Mesenchymal stem cell (in vitro differentiated cells and primary cell): ENCODE measurements at regions not wholly inside any gene's neighbourhood (a gene's known extent, or its start where the extent isn't known, plus 50 kb on each side); places are given as distances from the start of the nearest gene placed in this dataset.

Experiments
- DNase-seq: peaks from one replicate; pipeline ENCODE4 v3.0.0-alpha.2; 2013
- H2AFZ ChIP-seq: one replicate; pipeline ENCODE4 v1.6.1; 2013; ENCODE audit warnings: low read depth, mild to moderate bottlenecking, control low read depth, inconsistent platforms, low read length, moderate library complexity
- H2AK5ac ChIP-seq: 2 replicates; pipeline ENCODE4 v1.6.1; 2013; ENCODE audit warnings: low read length, moderate library complexity, mild to moderate bottlenecking, inconsistent platforms; ENCODE audit not compliant: severe bottlenecking
- H2BK120ac ChIP-seq: one replicate; pipeline ENCODE4 v1.6.1; 2013; ENCODE audit warnings: low read depth, mild to moderate bottlenecking, inconsistent platforms, low read length, moderate library complexity
- H2BK12ac ChIP-seq, 2 experiments: one replicate each; pipeline ENCODE4 v1.6.1; 2013; ENCODE audit warnings: inconsistent platforms in 2 of 2, low read length in 2 of 2, mild to moderate bottlenecking in 2 of 2, moderate library complexity in 2 of 2, control low read depth in 1 of 2
- H2BK15ac ChIP-seq: one replicate; pipeline ENCODE4 v1.6.1; 2013; ENCODE audit warnings: mild to moderate bottlenecking, low read depth, inconsistent platforms; ENCODE audit not compliant: poor library complexity, severe bottlenecking
- H2BK5ac ChIP-seq: 2 replicates; pipeline ENCODE4 v1.6.1; 2013; ENCODE audit warnings: low read depth, mild to moderate bottlenecking, low read length, control low read depth, inconsistent platforms; ENCODE audit not compliant: poor library complexity, severe bottlenecking
- H3K14ac ChIP-seq, 2 experiments: one replicate each; pipeline ENCODE4 v1.6.1; 2013; ENCODE audit warnings: inconsistent platforms in 2 of 2, low read length in 2 of 2, control low read depth in 1 of 2, mild to moderate bottlenecking in 1 of 2, moderate library complexity in 1 of 2
- H3K18ac ChIP-seq, 2 experiments: one replicate each; pipeline ENCODE4 v1.6.1; 2013; ENCODE audit warnings: inconsistent platforms in 2 of 2, low read length in 2 of 2, control low read depth in 1 of 2, low read depth in 1 of 2, mild to moderate bottlenecking in 1 of 2
- H3K23ac ChIP-seq, 2 experiments: one replicate each; pipeline ENCODE4 v1.6.1; 2013; ENCODE audit warnings: inconsistent platforms in 2 of 2, low read length in 2 of 2, mild to moderate bottlenecking in 2 of 2, moderate library complexity in 2 of 2, control low read depth in 1 of 2
- H3K27ac ChIP-seq: 2 replicates; pipeline ENCODE4 v1.5.1; 2013; ENCODE audit warnings: mild to moderate bottlenecking, moderate library complexity, low read length, control low read depth, inconsistent platforms; ENCODE audit not compliant: poor library complexity, severe bottlenecking
- H3K27me3 ChIP-seq, 2 experiments: 2 replicates each; pipeline versions ENCODE4 v1.6.1 to v1.7.0; 2013; ENCODE audit warnings: low read length in 2 of 2, mild to moderate bottlenecking in 2 of 2, moderate library complexity in 2 of 2, control low read depth in 1 of 2, inconsistent platforms in 1 of 2; ENCODE audit not compliant: control insufficient read depth in 1 of 2, insufficient read depth in 1 of 2
- H3K36me3 ChIP-seq, 2 experiments: 2 replicates each; pipeline versions ENCODE4 v1.6.1 to v1.7.0; 2013; ENCODE audit warnings: low read length in 2 of 2, control low read depth in 1 of 2, inconsistent platforms in 1 of 2, low read depth in 1 of 2, mild to moderate bottlenecking in 1 of 2; ENCODE audit not compliant: insufficient read depth in 2 of 2, control insufficient read depth in 1 of 2
- H3K4ac ChIP-seq, 2 experiments: one replicate each; pipeline ENCODE4 v1.6.1; 2013; ENCODE audit warnings: inconsistent platforms in 2 of 2, low read length in 2 of 2, mild to moderate bottlenecking in 2 of 2, moderate library complexity in 2 of 2, control low read depth in 1 of 2, low read depth in 1 of 2
- H3K4me1 ChIP-seq: 2 replicates; pipeline ENCODE4 v1.6.1; 2013; ENCODE audit warnings: low read depth, low read length, control low read depth; ENCODE audit not compliant: control insufficient read depth, insufficient read depth
- H3K4me2 ChIP-seq: 2 replicates; pipeline ENCODE4 v1.6.1; 2013; ENCODE audit warnings: low read length, mild to moderate bottlenecking, inconsistent platforms; ENCODE audit not compliant: poor library complexity, severe bottlenecking
- H3K4me3 ChIP-seq, 2 experiments: 2 replicates each; pipeline versions ENCODE4 v1.5.1 to v1.7.0; 2013; ENCODE audit warnings: low read length in 2 of 2, mild to moderate bottlenecking in 2 of 2, control low read depth in 1 of 2, low read depth in 1 of 2; ENCODE audit not compliant: insufficient read depth in 1 of 2
- H3K79me1 ChIP-seq: replicated peaks from 2 replicates; pipeline ENCODE4 v1.6.1; 2013; ENCODE audit warnings: mild to moderate bottlenecking, control low read depth, low read length, inconsistent platforms; ENCODE audit not compliant: poor library complexity, severe bottlenecking
- H3K9ac ChIP-seq: 2 replicates; pipeline ENCODE4 v1.7.0; 2013; ENCODE audit warnings: mild to moderate bottlenecking, low read length, moderate library complexity
- H3K9me3 ChIP-seq: 2 replicates; pipeline ENCODE4 v1.7.0; 2013; ENCODE audit warnings: mild to moderate bottlenecking, low read length; ENCODE audit not compliant: control insufficient read depth
- H4K8ac ChIP-seq: one replicate; pipeline ENCODE4 v1.6.1; 2013; ENCODE audit warnings: inconsistent platforms, mild to moderate bottlenecking, low read length, moderate library complexity
- H4K91ac ChIP-seq: one replicate; pipeline ENCODE4 v1.6.1; 2013; ENCODE audit warnings: mild to moderate bottlenecking, low read length, inconsistent platforms
- WGBS: methylation state at CpG from one replicate; pipeline ENCODE4 v1.1.7; 2013; ENCODE audit warnings: mixed read lengths; 5-methylcytosine and 5-hydroxymethylcytosine counted together

- Histone ChIP-seq H2BK120ac (no peak overlapping the region), H2AFZ (no peak overlapping the region), H3K4me2 (no peak overlapping the region), H3K23ac (no peak overlapping the region), H3K36me3 (no peaks in the 10 kb centered on the region), H3K14ac (no peak overlapping the region), H2BK5ac (no peak overlapping the region), H2AK5ac (peak overlapping the region; percentile 6), H3K9me3 (no peaks in the 10 kb centered on the region), H4K8ac (no peak overlapping the region), H4K91ac (no peak overlapping the region), H3K18ac (no peak overlapping the region), H3K27ac (peak overlapping the region; percentile 97), H3K9ac (no peak overlapping the region), H3K4me1 (peaks cover 33% of the 10 kb centered on the region), H2BK15ac (no peak overlapping the region), H2BK12ac (no peak overlapping the region), H3K27me3 (no peaks in the 10 kb centered on the region), H3K4ac (peak overlapping the region in 1 of 2 experiments; percentile 74), H3K4me3 (no peak overlapping the region), H3K79me1 (no peaks in the 10 kb centered on the region)
- no peak for DNase-seq
- no CpG with 5 or more reads among the region's 3 CpGs for WGBS
Observed at GRCh38 chr10:3428826-3429225, 256.2 kb upstream of the PITRM1 start.

GRCh38 chr10:3427950-3428354 lies 255.4 kb upstream of the PITRM1 start:
- DNase-seq = no peak

GRCh38 chr10:3427347-3427746 lies 254.8 kb upstream of the PITRM1 start:
- Histone ChIP-seq H2AFZ (no peak overlapping the region), H4K8ac (no peak overlapping the region), H3K14ac (no peak overlapping the region), H3K27ac (peak overlapping the region; percentile 97), H3K27me3 (no peaks in the 10 kb centered on the region), H3K9ac (no peak overlapping the region), H2AK5ac (peak overlapping the region; percentile 71), H3K79me1 (no peaks in the 10 kb centered on the region), H3K4ac (no peak overlapping the region), H3K18ac (peak overlapping the region in 1 of 2 experiments; percentile 87), H2BK15ac (no peak overlapping the region), H2BK5ac (peak overlapping the region; percentile 87), H2BK120ac (no peak overlapping the region), H3K36me3 (peaks cover 0 to 5% of the 10 kb centered on the region in 2 experiments), H3K4me2 (no peak overlapping the region), H3K4me3 (no peak overlapping the region), H3K23ac (no peak overlapping the region), H4K91ac (no peak overlapping the region), H2BK12ac (peak overlapping the region in 1 of 2 experiments; percentile 32), H3K9me3 (no peaks in the 10 kb centered on the region), H3K4me1 (peaks cover 31% of the 10 kb centered on the region)
- no peak for DNase-seq
- WGBS = 25% methylated on average over 1 of the region's 2 CpGs

More at GRCh38 chr10:3427950-3428354, 255.4 kb upstream of the PITRM1 start:
- no peaks in the 10 kb centered on the region for H3K9me3 ChIP-seq
- no peak overlapping the region for H3K4me2 ChIP-seq
- H3K14ac ChIP-seq = peak overlapping the region in 1 of 2 experiments; percentile 93
- peak overlapping the region in 1 of 2 experiments; percentile 81 for H3K23ac ChIP-seq
- no peak overlapping the region for H3K4me3 ChIP-seq
- H3K27ac ChIP-seq = peak overlapping the region; percentile 97
- H2BK5ac ChIP-seq = peak overlapping the region; percentile 87
- H4K91ac ChIP-seq = peak overlapping the region; percentile 83
- H3K4me1 ChIP-seq = peaks cover 31% of the 10 kb centered on the region
- peak overlapping the region; percentile 87 to 98 for H3K18ac ChIP-seq
- peak overlapping the region; percentile 3 to 88 for H3K4ac ChIP-seq
- no peak overlapping the region for H3K9ac ChIP-seq
- H3K36me3 ChIP-seq = peaks cover 0 to 5% of the 10 kb centered on the region in 2 experiments
- WGBS = 92% methylated on average over 5 of the region's 7 CpGs
- no peak overlapping the region for H2BK15ac ChIP-seq
- H2BK12ac ChIP-seq = peak overlapping the region; percentile 32 to 100
- H4K8ac ChIP-seq = peak overlapping the region; percentile 74
- H3K79me1 ChIP-seq = no peaks in the 10 kb centered on the region
- H2AFZ ChIP-seq = peak overlapping the region; percentile 14
- no peaks in the 10 kb centered on the region for H3K27me3 ChIP-seq
- H2BK120ac ChIP-seq = peak overlapping the region; percentile 29
- peak overlapping the region; percentile 71 for H2AK5ac ChIP-seq

GRCh38 chr10:3426190-3426845 lies 253.7 kb upstream of the PITRM1 start:
- peak overlapping the region in 1 of 2 experiments; percentile 37 for H3K14ac ChIP-seq
- H4K8ac ChIP-seq = peak overlapping the region; percentile 12
- peak overlapping the region; percentile 73 for H2BK15ac ChIP-seq
- no peaks in the 10 kb centered on the region for H3K9me3 ChIP-seq
- peak overlapping the region; percentile 39 for H2AFZ ChIP-seq
- no peak overlapping the region for H3K23ac ChIP-seq
- no peak overlapping the region for H2AK5ac ChIP-seq
- no peaks in the 10 kb centered on the region for H3K27me3 ChIP-seq
- no peak overlapping the region for H3K4me3 ChIP-seq
- peak overlapping the region; percentile 87 to 92 for H3K18ac ChIP-seq
- H4K91ac ChIP-seq = peak overlapping the region; percentile 48
- peak overlapping the region; percentile 97 for H3K27ac ChIP-seq
- no peak overlapping the region for H3K9ac ChIP-seq
- DNase-seq = peak; percentile 86
- peaks cover 0 to 5% of the 10 kb centered on the region in 2 experiments for H3K36me3 ChIP-seq
- 1% methylated on average over 3 of the region's 3 CpGs for WGBS
- peak overlapping the region; percentile 21 for H2BK120ac ChIP-seq
- peak overlapping the region; percentile 96 for H2BK5ac ChIP-seq
- no peak overlapping the region for H3K4me2 ChIP-seq
- peak overlapping the region; percentile 29 to 97 for H3K4ac ChIP-seq
- peak overlapping the region; percentile 92 to 93 for H2BK12ac ChIP-seq
- H3K4me1 ChIP-seq = peaks cover 33% of the 10 kb centered on the region
- no peaks in the 10 kb centered on the region for H3K79me1 ChIP-seq
